WTC11 (cell line): ENCODE measurements at regions not wholly inside any gene's neighbourhood (a gene's known extent, or its start where the extent isn't known, plus 50 kb on each side); places are given as distances from the start of the nearest gene placed in this dataset.

ENCODE experiments used
- ATAC-seq: fragments of 200-7000 bp; cut with Tn5 transposase; 2 replicates; pipeline ENCODE4 v1.10.0; 2021; ENCODE audit warnings: mild to moderate bottlenecking, moderate library complexity
- CTCF ChIA-PET: fragments of 300-600 bp; sonication (Branson Sonifier 250); formaldehyde crosslinking; loops from one replicate; lab custom pipeline; 2021; ENCODE audit warnings: antibody characterized with exemption; lab: Charles Lee
- POLR2A ChIA-PET: fragments of 350-600 bp; sonication (Branson Sonifier 250); formaldehyde crosslinking; loops from one replicate; lab custom pipeline; 2021; ENCODE audit warnings: antibody characterized with exemption; lab: Charles Lee
- DNase-seq: peaks from one replicate; pipeline ENCODE4 v3.0.0; 2021; ENCODE audit warnings: low spot score
- H3K27ac Mint-ChIP-seq: 2 replicates; pipeline ENCODE4 v1.8.0; 2021; ENCODE audit warnings: mixed read lengths
- H3K27me3 Mint-ChIP-seq: 2 replicates; pipeline ENCODE4 v1.8.0; 2021; ENCODE audit warnings: low read depth, mild to moderate bottlenecking, moderate library complexity, mixed read lengths
- H3K36me3 Mint-ChIP-seq: 2 replicates; pipeline ENCODE4 v1.8.0; 2021; ENCODE audit warnings: mixed read lengths
- H3K4me1 Mint-ChIP-seq: 2 replicates; pipeline ENCODE4 v1.8.0; 2022; ENCODE audit warnings: mixed read lengths
- H3K4me3 Mint-ChIP-seq: 2 replicates; pipeline ENCODE4 v1.8.0; 2021; ENCODE audit warnings: mild to moderate bottlenecking, moderate library complexity, mixed read lengths
- H3K9me3 Mint-ChIP-seq: 2 replicates; pipeline ENCODE4 v1.8.0; 2021; ENCODE audit warnings: mixed read lengths
- AFF4 ChIP-seq: sonication (generic); formaldehyde crosslinking; IDR thresholded peaks from 2 replicates; pipeline ENCODE4 v1.8.1; 2023; ENCODE audit warnings: mild to moderate bottlenecking, missing genetic modification reagents, borderline replicate concordance
- AR ChIP-seq: fragments of 250-450 bp; sonication (Bioruptor Pico); IDR thresholded peaks from 2 replicates; pipeline ENCODE4 v1.9.0; 2021; ENCODE audit warnings: mild to moderate bottlenecking
- ARID4B ChIP-seq: sonication (generic); formaldehyde crosslinking; IDR thresholded peaks from 2 replicates; pipeline ENCODE4 v1.8.0; 2023; ENCODE audit warnings: missing genetic modification reagents, mild to moderate bottlenecking, borderline replicate concordance
- ATF6 ChIP-seq: sonication (generic); formaldehyde crosslinking; IDR thresholded peaks from 2 replicates; pipeline ENCODE4 v1.8.1; 2023; ENCODE audit warnings: mild to moderate bottlenecking, missing genetic modification reagents
- FOXP1 ChIP-seq: sonication (generic); formaldehyde crosslinking; IDR thresholded peaks from 2 replicates; pipeline ENCODE4 v1.8.0; 2022; ENCODE audit warnings: missing genetic modification reagents, mild to moderate bottlenecking, moderate library complexity, borderline replicate concordance
- GRHL2 ChIP-seq: fragments of 250-450 bp; sonication (Bioruptor Pico); IDR thresholded peaks from 2 replicates; pipeline ENCODE4 v1.8.0; 2022; ENCODE audit warnings: mild to moderate bottlenecking, moderate library complexity; ENCODE audit not compliant: insufficient replicate concordance, severe bottlenecking
- NR3C1 ChIP-seq: sonication (generic); formaldehyde crosslinking; conservative IDR thresholded peaks from 2 replicates; pipeline ENCODE4 v1.8.1; 2023; ENCODE audit warnings: low read depth, mild to moderate bottlenecking, missing genetic modification reagents
- TEAD1 ChIP-seq: sonication (generic); formaldehyde crosslinking; IDR thresholded peaks from 2 replicates; pipeline ENCODE4 v1.8.0; 2022; ENCODE audit warnings: mild to moderate bottlenecking, missing genetic modification reagents
- TP53 ChIP-seq: sonication (generic); formaldehyde crosslinking; IDR thresholded peaks from 2 replicates; pipeline ENCODE4 v1.8.1; 2023; ENCODE audit warnings: mild to moderate bottlenecking, missing genetic modification reagents
- ZNF317 ChIP-seq: sonication (generic); formaldehyde crosslinking; IDR thresholded peaks from 2 replicates; pipeline ENCODE4 v1.8.1; 2023; ENCODE audit warnings: low read depth, mild to moderate bottlenecking, moderate library complexity, missing genetic modification reagents, borderline replicate concordance
- ZNF396 ChIP-seq: fragments of 250-450 bp; sonication (Bioruptor Pico); IDR thresholded peaks from 2 replicates; pipeline ENCODE4 v1.8.0; 2021; ENCODE audit warnings: mild to moderate bottlenecking, moderate library complexity, borderline replicate concordance
- ZNF425 ChIP-seq: fragments of 250-450 bp; sonication (Bioruptor Pico); conservative IDR thresholded peaks from 2 replicates; pipeline ENCODE4 v1.9.0; 2021; ENCODE audit warnings: mild to moderate bottlenecking
- ZNF671 ChIP-seq: fragments of 250-450 bp; sonication (Bioruptor Pico); IDR thresholded peaks from 2 replicates; pipeline ENCODE4 v1.8.0; 2021; ENCODE audit warnings: mild to moderate bottlenecking

- Mint-ChIP-seq H3K4me3 (no peak overlapping the region), H3K27me3 (no peaks in the 10 kb centered on the region), H3K27ac (no peak overlapping the region)
- POLR2A ChIA-PET = no interaction called here
- CTCF ChIA-PET = interaction anchor here (1.1 kb wide), 1 partner anchor 14 kb away, joined by 3 read pairs; no protein-coding TSS in a partner anchor
- TF ChIP-seq ATF6 (no peak), TP53 (CRISPR knock-in tag) (no peak), ZNF396 (no peak), ARID4B (no peak)
- TF ChIP-seq, all 79 proteins: peak for 0
- Mint-ChIP-seq H3K4me1 (peaks cover 7% of the 10 kb centered on the region), H3K36me3 (no peaks in the 10 kb centered on the region), H3K9me3 (peaks cover 15% of the 10 kb centered on the region)
- ATAC-seq (no peak), DNase-seq (no peak)
Measured at GRCh38 chr9:28059192-28059591, 485.9 kb upstream of the C9orf72 start.

GRCh38 chr9:28064241-28064815, 491.0 kb upstream of the C9orf72 start:
- Mint-ChIP-seq H3K36me3 (no peaks in the 10 kb centered on the region), H3K4me1 (peaks cover 9% of the 10 kb centered on the region), H3K9me3 (peaks cover 1% of the 10 kb centered on the region), H3K27ac (no peak overlapping the region), H3K4me3 (no peak overlapping the region), H3K27me3 (no peaks in the 10 kb centered on the region)
- no peak for DNase-seq
- TF ChIP-seq ZNF317 (CRISPR knock-in tag) (no peak), AFF4 (CRISPR knock-in tag) (no peak), FOXP1 (no peak), ZNF425 (no peak), AR (CRISPR knock-in tag) (no peak), NR3C1 (no peak), TEAD1 (no peak), GRHL2 (no peak), ZNF671 (CRISPR knock-in tag) (no peak)
- ChIA-PET CTCF (no interaction called here), POLR2A (no interaction called here)
- ATAC-seq = no peak; the same call in 1 of the 2 replicates
